GM06990 (cell line): ENCODE measurements at regions not wholly inside any gene's neighbourhood (a gene's known extent, or its start where the extent isn't known, plus 50 kb on each side); places are given as distances from the start of the nearest gene placed in this dataset.

Experiments used
- DNase-seq: peaks from one replicate; pipeline ENCODE4 v3.0.0-alpha.2; 2011; ENCODE audit not compliant: insufficient read length; ENCODE audit errors: extremely low read depth
- H3K27me3 ChIP-seq: replicated peaks from 2 replicates; pipeline ENCODE4 v1.6.0; 2011; ENCODE audit warnings: low read length; ENCODE audit not compliant: control insufficient read depth, insufficient read depth
- H3K36me3 ChIP-seq: 2 replicates; pipeline ENCODE4 v1.5.1; 2011; ENCODE audit warnings: low read length; ENCODE audit not compliant: control insufficient read depth, insufficient read depth
- H3K4me3 ChIP-seq: replicated peaks from 2 replicates; pipeline ENCODE4 v1.5.1; 2011; ENCODE audit warnings: low read depth, mild to moderate bottlenecking, control low read depth, low read length
- CTCF ChIP-seq: IDR thresholded peaks from 2 replicates; pipeline ENCODE4 v1.5.1; 2011; ENCODE audit warnings: low read length, control low read depth, mild to moderate bottlenecking, inconsistent platforms; ENCODE audit not compliant: insufficient read depth, poor library complexity, severe bottlenecking

GRCh38 chr2:236661762-236662110 lies 92.1 kb downstream of the ACKR3 start:
- no peak overlapping the region for H3K4me3 ChIP-seq
- no peak for TF ChIP-seq CTCF
- no peak for DNase-seq
- H3K27me3 ChIP-seq = no peaks in the 10 kb centered on the region
- H3K36me3 ChIP-seq = no peaks in the 10 kb centered on the region

- no peak for TF ChIP-seq CTCF
- no peak for DNase-seq
- Histone ChIP-seq H3K36me3 (no peaks in the 10 kb centered on the region), H3K27me3 (no peaks in the 10 kb centered on the region; the same call in 1 of the 2 replicates), H3K4me3 (no peak overlapping the region)
Measured at GRCh38 chr2:236662231-236663185, 92.9 kb downstream of the ACKR3 start.

GRCh38 chr2:236663287-236664101 lies 93.9 kb downstream of the ACKR3 start:
- no peak for DNase-seq
- Histone ChIP-seq H3K4me3 (no peak overlapping the region), H3K27me3 (no peaks in the 10 kb centered on the region; the same call in 1 of the 2 replicates), H3K36me3 (no peaks in the 10 kb centered on the region)
- TF ChIP-seq CTCF = no peak

- TF ChIP-seq CTCF = no peak
- DNase-seq = no peak
- no peaks in the 10 kb centered on the region for H3K36me3 ChIP-seq
- no peak overlapping the region for H3K4me3 ChIP-seq
- no peaks in the 10 kb centered on the region; the same call in 1 of the 2 replicates for H3K27me3 ChIP-seq
Measured at GRCh38 chr2:236664136-236664535, 94.5 kb downstream of the ACKR3 start.

- Histone ChIP-seq H3K4me3 (no peak overlapping the region), H3K36me3 (no peaks in the 10 kb centered on the region), H3K27me3 (no peaks in the 10 kb centered on the region; the same call in 1 of the 2 replicates)
- no peak for TF ChIP-seq CTCF
- no peak for DNase-seq
Measured at GRCh38 chr2:236665101-236665500, 95.5 kb downstream of the ACKR3 start.
